ENCODE measurements at regions not wholly inside any gene's neighbourhood (a gene's known extent, or its start where the extent isn't known, plus 50 kb on each side); places are given as distances from the start of the nearest gene placed in this dataset.

GRCh38 chr6:104601131-104601651, 258.5 kb downstream of the HACE1 start (continued):
- TF ChIP-seq USF2 (IDR thresholded peaks at IDR 0.05; ENCODE audit: low read length), result no peak
- TF ChIP-seq YY1 (IDR thresholded peaks at IDR 0.05; ENCODE audit: low read depth, low read length), result no peak
- TF ChIP-seq SP1 (IDR thresholded peaks at IDR 0.05; ENCODE audit: low read depth, low read length), result no peak
- TF ChIP-seq ZNF274 (IDR thresholded peaks at IDR 0.05; ENCODE audit: borderline replicate concordance, extremely low read depth, low read length), result no peak
- no peak for TF ChIP-seq TAF7 (optimal IDR thresholded peaks at IDR 0.05; ENCODE audit: borderline replicate concordance, low read depth, low read length)
- TF ChIP-seq CEBPB (IDR thresholded peaks at IDR 0.05; ENCODE audit: low read depth, low read length), result no peak
- TF ChIP-seq TCF12 (IDR thresholded peaks at IDR 0.05; ENCODE audit: low read depth, low read length), result no peak
- TF ChIP-seq SIX5 (IDR thresholded peaks at IDR 0.05; ENCODE audit: low read depth, low read length), result no peak

All from H1 (cell line).